ENCODE measurements at regions not wholly inside any gene's neighbourhood (a gene's known extent, or its start where the extent isn't known, plus 50 kb on each side); places are given as distances from the start of the nearest gene placed in this dataset.
A peak's percentile ranks its signal among the peaks of the same experiment; 100 is the strongest.

DNA sequence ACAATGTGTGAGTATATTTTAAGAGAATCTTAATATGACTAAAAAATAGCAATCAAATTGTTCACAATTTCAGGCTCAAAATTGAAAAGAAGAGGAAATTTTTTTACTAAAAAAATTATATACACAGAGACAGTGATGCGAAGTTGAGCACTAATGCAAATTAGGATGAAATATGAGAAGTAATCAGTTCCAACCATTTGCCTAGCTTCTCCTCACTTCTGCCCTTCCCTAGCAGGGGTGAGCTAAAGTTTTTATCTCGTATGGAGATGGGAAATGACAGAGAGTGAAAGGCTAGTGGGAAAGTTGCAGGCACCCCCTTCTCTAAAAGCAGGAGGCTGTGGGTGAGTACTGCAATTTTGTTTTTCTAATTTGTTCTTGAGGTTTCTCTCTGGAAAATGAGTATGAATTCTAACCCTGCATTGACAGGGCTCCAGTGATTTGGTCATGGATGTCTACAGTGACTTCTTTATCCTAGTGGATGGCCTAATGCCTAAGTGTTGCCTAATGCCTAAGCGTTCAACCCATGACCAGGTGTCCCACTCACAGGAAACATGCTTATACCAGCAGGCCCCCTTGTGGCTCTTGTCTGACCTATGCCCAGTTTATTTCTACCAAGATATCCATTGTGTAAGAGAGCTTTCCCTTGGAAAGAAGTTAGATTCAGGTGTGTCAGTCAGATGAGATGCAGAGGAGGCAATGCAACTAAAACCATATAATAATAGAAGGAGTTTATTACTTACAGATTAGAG, 78.0 kb upstream of the HNMT start:
- Histone ChIP-seq H3K27ac (no peak overlapping the region), H3K4me3 (no peak overlapping the region), H3K4me1 (no peaks in the 10 kb centered on the region), H3K27me3 (no peaks in the 10 kb centered on the region), H3K9me3 (no peaks in the 10 kb centered on the region), H3K36me3 (no peaks in the 10 kb centered on the region)
- TF ChIP-seq EP300 (IDR thresholded peaks at IDR 0.05) (no peak), CTCF (IDR thresholded peaks at IDR 0.05) (no peak), POLR2A (IDR thresholded peaks at IDR 0.05) (no peak)
- WGBS, 2 donors, result 33 to 37% methylated on average over 3 of the region's 3 CpGs
- DNase-seq (ENCODE audit: low spot score in 2 of 2), result no peak

DNA sequence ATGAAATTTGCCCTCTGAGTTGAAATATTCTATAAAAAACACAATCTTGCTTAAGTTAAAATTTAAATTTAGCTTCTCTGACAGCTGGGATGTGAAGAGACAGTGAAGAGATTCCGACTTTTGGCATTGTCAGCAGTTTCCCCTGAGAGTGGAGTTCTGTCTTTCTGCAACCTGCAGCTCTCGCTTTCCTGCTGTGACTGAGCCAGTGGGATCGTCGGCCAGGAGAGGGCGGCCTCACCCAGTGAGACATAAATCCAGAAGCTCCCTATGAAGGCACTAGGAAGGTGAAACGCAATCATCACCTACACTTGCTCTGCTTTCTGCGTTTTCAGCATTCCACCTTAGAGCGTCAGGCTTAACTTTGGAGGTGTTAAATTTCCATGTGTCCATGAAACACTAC, 75.4 kb upstream of the HNMT start:
- TF ChIP-seq POLR2A (IDR thresholded peaks at IDR 0.05), result no peak
- TF ChIP-seq CTCF (IDR thresholded peaks at IDR 0.05), result peak in 3 of 5 experiments; percentile 7 to 25 (median 15)
- no peaks in the 10 kb centered on the region for H3K4me1 ChIP-seq
- no peaks in the 10 kb centered on the region for H3K27me3 ChIP-seq
- WGBS, 2 donors, result 19 to 23% methylated on average over 8 of the region's 8 CpGs
- H3K36me3 ChIP-seq, result no peaks in the 10 kb centered on the region
- no peak for DNase-seq (ENCODE audit: low spot score in 2 of 2)
- no peak overlapping the region for H3K27ac ChIP-seq
- H3K4me3 ChIP-seq, result no peak overlapping the region
- H3K9me3 ChIP-seq, result no peaks in the 10 kb centered on the region

DNA sequence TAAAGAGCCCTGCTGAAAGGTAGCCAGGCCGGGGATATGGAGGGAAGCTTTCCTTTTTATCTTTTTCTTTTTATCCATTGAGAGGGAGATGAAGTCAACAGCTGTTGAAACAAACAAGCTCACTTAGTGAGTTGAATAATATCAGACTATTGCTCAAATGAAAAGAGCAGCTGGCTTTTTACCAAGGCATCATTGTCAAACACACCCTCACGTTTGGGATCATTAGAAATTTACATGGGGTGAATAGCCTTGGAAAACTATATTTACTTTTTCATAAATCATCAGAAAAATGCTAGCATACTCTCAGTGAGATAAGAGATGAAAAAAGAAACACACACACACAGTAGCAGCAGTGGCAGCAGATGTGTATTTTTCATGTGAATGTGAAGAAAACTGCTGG, 71.5 kb upstream of the HNMT start:
- Histone ChIP-seq H3K36me3 (no peaks in the 10 kb centered on the region), H3K4me3 (no peak overlapping the region), H3K9me3 (no peaks in the 10 kb centered on the region), H3K27ac (no peak overlapping the region), H3K4me1 (no peaks in the 10 kb centered on the region), H3K27me3 (no peaks in the 10 kb centered on the region)
- DNase-seq (ENCODE audit: low spot score in 2 of 2), result no peak
- TF ChIP-seq CTCF (IDR thresholded peaks at IDR 0.05) (no peak), EP300 (IDR thresholded peaks at IDR 0.05) (no peak), POLR2A (IDR thresholded peaks at IDR 0.05) (no peak)
- WGBS, 2 donors, result 35 to 41% methylated on average over 2 of the region's 2 CpGs

GRCh38 chr2:137893145-137893544, 71.1 kb upstream of the HNMT start:
- no peak for TF ChIP-seq EP300 (IDR thresholded peaks at IDR 0.05)
- no peak for TF ChIP-seq CTCF (IDR thresholded peaks at IDR 0.05)
- TF ChIP-seq POLR2A (IDR thresholded peaks at IDR 0.05), result no peak
- no peak for DNase-seq (ENCODE audit: low spot score in 2 of 2)
- Histone ChIP-seq H3K27ac (no peak overlapping the region), H3K4me3 (no peak overlapping the region), H3K27me3 (no peaks in the 10 kb centered on the region), H3K36me3 (no peaks in the 10 kb centered on the region), H3K9me3 (no peaks in the 10 kb centered on the region), H3K4me1 (no peaks in the 10 kb centered on the region)
- WGBS, 2 donors, result 83 to 88% methylated on average over 2 of the region's 2 CpGs

GRCh38 chr2:137896467-137896866, 67.8 kb upstream of the HNMT start:
- no peaks in the 10 kb centered on the region for H3K4me1 ChIP-seq

More at GRCh38 chr2:137896467-137896866, 67.8 kb upstream of the HNMT start:
- Histone ChIP-seq H3K9me3 (no peaks in the 10 kb centered on the region), H3K36me3 (no peaks in the 10 kb centered on the region), H3K4me3 (no peak overlapping the region), H3K27ac (no peak overlapping the region), H3K27me3 (no peaks in the 10 kb centered on the region)
- 75 to 81% methylated on average over 2 of the region's 2 CpGs for WGBS, 2 donors
- no peak for DNase-seq (ENCODE audit: low spot score in 2 of 2)
- TF ChIP-seq EP300 (IDR thresholded peaks at IDR 0.05) (no peak), POLR2A (IDR thresholded peaks at IDR 0.05) (no peak), CTCF (IDR thresholded peaks at IDR 0.05) (no peak)
